Naive thymus-derived CD8-positive, alpha-beta T cell (primary cell): ENCODE measurements at regions not wholly inside any gene's neighbourhood (a gene's known extent, or its start where the extent isn't known, plus 50 kb on each side); places are given as distances from the start of the nearest gene placed in this dataset.

Source experiments
- ATAC-seq, 2 donors: fragments of 150-1000 bp; cut with Tn5 transposase in 1 of 2; sonication (Bioruptor Pico), chemical (Tn5 transposase) in 1 of 2; 1 replicate in 1 of 2; 2 replicates in 1 of 2; pipeline ENCODE4 v1.10.0; 2021; ENCODE audit warnings: mild to moderate bottlenecking in 2 of 2, moderate library complexity in 2 of 2
- POLR2A ChIA-PET: fragments of 350-600 bp; sonication (Branson Sonifier 250); formaldehyde crosslinking; loops from one replicate; lab custom pipeline; 2021; ENCODE audit warnings: antibody characterized with exemption; lab: Charles Lee
- DNase-seq, 10 donors: peaks; one replicate each; pipeline versions ENCODE4 v3.0.0 to v3.0.0-alpha.2; 2020 to 2022
- H3K27ac Mint-ChIP-seq, 10 donors: one replicate each; pipeline ENCODE4 v1.8.0; 2020 to 2022; ENCODE audit warnings: mild to moderate bottlenecking in 10 of 10, mixed read lengths in 10 of 10, moderate library complexity in 4 of 10, inconsistent platforms in 1 of 10
- H3K27me3 Mint-ChIP-seq, 5 donors: one replicate each; pipeline ENCODE4 v1.8.0; 2021 to 2022; ENCODE audit warnings: mixed read lengths in 5 of 5
- H3K36me3 Mint-ChIP-seq, 3 donors: one replicate each; pipeline ENCODE4 v1.8.0; 2020 to 2022; ENCODE audit warnings: mixed read lengths in 3 of 3, mild to moderate bottlenecking in 2 of 3, inconsistent platforms in 1 of 3
- H3K4me1 Mint-ChIP-seq, 4 donors: one replicate each; pipeline ENCODE4 v1.8.0; 2021 to 2022; ENCODE audit warnings: mixed read lengths in 4 of 4
- H3K4me3 Mint-ChIP-seq, 10 donors: one replicate each; pipeline ENCODE4 v1.8.0; 2020 to 2022; ENCODE audit warnings: mild to moderate bottlenecking in 10 of 10, mixed read lengths in 10 of 10, moderate library complexity in 6 of 10, inconsistent platforms in 1 of 10
- H3K9me3 Mint-ChIP-seq, 9 donors: one replicate each; pipeline ENCODE4 v1.8.0; 2020 to 2022; ENCODE audit warnings: mixed read lengths in 9 of 9, mild to moderate bottlenecking in 3 of 9, inconsistent platforms in 1 of 9, moderate library complexity in 1 of 9

- no peak for DNase-seq
- H3K36me3 Mint-ChIP-seq: no peaks in the 10 kb centered on the region
- no peaks in the 10 kb centered on the region for H3K27me3 Mint-ChIP-seq
- H3K27ac Mint-ChIP-seq: no peak overlapping the region
- H3K4me1 Mint-ChIP-seq: no peaks in the 10 kb centered on the region
- no peak for ATAC-seq
- POLR2A ChIA-PET: no interaction called here
- no peak overlapping the region for H3K4me3 Mint-ChIP-seq
- H3K9me3 Mint-ChIP-seq: peaks cover 4 to 31% (median 5%) of the 10 kb centered on the region in 9 donors
Observed at GRCh38 chr7:52317921-52318320, 717.5 kb upstream of the POM121L12 start.

DNA sequence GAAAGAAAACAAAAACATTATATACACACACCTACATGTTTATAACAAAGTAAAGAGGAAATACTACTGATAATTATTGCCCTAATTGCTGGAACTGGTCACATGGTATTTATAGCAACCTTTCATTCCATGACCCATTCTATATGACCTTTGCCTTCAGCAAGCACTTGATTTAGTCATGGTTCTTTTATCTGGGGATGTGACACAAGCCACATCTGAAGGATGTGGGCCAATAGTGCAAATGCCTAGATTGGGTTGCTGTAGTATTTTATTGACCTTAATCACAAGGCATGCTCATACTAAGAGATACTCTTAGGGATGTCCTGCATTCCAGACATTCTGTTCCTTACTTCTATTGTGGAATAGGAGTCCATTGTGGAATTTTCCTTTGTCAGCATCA, 723.5 kb upstream of the POM121L12 start:
- H3K4me3 Mint-ChIP-seq: no peak overlapping the region
- H3K27me3 Mint-ChIP-seq: no peaks in the 10 kb centered on the region
- no peak overlapping the region for H3K27ac Mint-ChIP-seq

GRCh38 chr7:52309631-52310030, 725.8 kb upstream of the POM121L12 start:
- Mint-ChIP-seq H3K4me1 (no peaks in the 10 kb centered on the region), H3K27me3 (no peaks in the 10 kb centered on the region), H3K4me3 (no peak overlapping the region), H3K27ac (no peak overlapping the region), H3K9me3 (peaks cover 0 to 15% (median 4%) of the 10 kb centered on the region in 9 donors), H3K36me3 (no peaks in the 10 kb centered on the region)
- no peak for ATAC-seq
- DNase-seq: no peak
- POLR2A ChIA-PET: no interaction called here

More for the DNA sequence above, 723.5 kb upstream of the POM121L12 start:
- DNase-seq: no peak
- H3K36me3 Mint-ChIP-seq: no peaks in the 10 kb centered on the region
- peaks cover 0 to 24% (median 6%) of the 10 kb centered on the region in 9 donors for H3K9me3 Mint-ChIP-seq
- no peak for ATAC-seq
- POLR2A ChIA-PET: no interaction called here
- no peaks in the 10 kb centered on the region for H3K4me1 Mint-ChIP-seq

- DNase-seq: no peak
Observed at GRCh38 chr7:52302765-52303520, 732.5 kb upstream of the POM121L12 start.

DNA sequence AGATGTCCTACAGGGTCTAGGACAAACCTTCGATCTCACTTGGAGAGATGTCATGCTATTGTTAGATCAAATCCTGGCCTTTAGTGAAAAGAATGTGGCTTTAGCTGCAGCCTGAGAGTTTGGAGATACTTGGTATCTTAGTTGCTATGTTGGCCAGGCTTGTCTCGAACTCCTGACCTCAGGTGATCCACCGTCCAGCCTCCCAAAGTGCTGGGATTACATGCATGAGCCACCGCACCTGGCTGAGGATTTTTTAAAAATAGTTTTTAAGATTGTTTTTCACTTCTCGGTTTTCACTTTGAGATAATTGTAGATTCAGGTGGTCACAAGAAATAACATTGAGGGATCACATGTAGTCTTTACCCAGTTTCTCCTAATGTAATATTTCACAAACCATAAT, 738.3 kb upstream of the POM121L12 start:
- ATAC-seq (no peak), DNase-seq (no peak)
- Mint-ChIP-seq H3K27me3 (no peaks in the 10 kb centered on the region), H3K9me3 (peaks cover 0 to 24% (median 8%) of the 10 kb centered on the region in 9 donors), H3K4me3 (no peak overlapping the region), H3K27ac (no peak overlapping the region), H3K4me1 (peaks cover 0 to 6% (median 0%) of the 10 kb centered on the region in 4 donors), H3K36me3 (no peaks in the 10 kb centered on the region)
- POLR2A ChIA-PET: no interaction called here

More at GRCh38 chr7:52302765-52303520, 732.5 kb upstream of the POM121L12 start:
- no peak for ATAC-seq
- peaks cover 0 to 12% (median 3%) of the 10 kb centered on the region in 9 donors for H3K9me3 Mint-ChIP-seq
- POLR2A ChIA-PET: no interaction called here
- H3K36me3 Mint-ChIP-seq: no peaks in the 10 kb centered on the region
- peak overlapping the region in 1 of 10 donors; percentile 63 for H3K27ac Mint-ChIP-seq
- H3K27me3 Mint-ChIP-seq: no peaks in the 10 kb centered on the region
- peaks cover 0 to 9% (median 0%) of the 10 kb centered on the region in 4 donors for H3K4me1 Mint-ChIP-seq
- no peak overlapping the region for H3K4me3 Mint-ChIP-seq

DNA sequence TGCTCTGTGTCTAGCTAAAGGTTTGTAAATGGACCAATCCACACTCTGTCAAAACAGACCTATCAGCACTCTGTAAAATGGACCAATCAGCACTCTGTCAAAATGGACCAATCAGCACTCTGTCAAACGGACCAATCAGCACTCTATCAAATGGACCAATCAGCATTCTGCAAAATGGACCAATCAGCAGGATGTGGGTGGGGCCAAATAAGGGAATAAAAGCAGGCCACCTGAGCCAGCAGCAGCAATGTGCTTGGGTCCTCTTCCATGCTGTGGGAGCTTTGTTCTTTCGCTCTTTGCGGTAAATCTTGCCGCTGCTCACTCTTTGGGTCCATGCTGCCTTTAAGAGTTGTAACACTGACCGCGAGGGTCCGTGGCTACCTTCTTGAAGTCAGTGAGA, 740.5 kb upstream of the POM121L12 start:
- H3K9me3 Mint-ChIP-seq: peaks cover 0 to 18% (median 4%) of the 10 kb centered on the region in 9 donors
- H3K27ac Mint-ChIP-seq: no peak overlapping the region
- DNase-seq: no peak
- no peak for ATAC-seq
- H3K4me3 Mint-ChIP-seq: no peak overlapping the region
- no peaks in the 10 kb centered on the region for H3K27me3 Mint-ChIP-seq
- POLR2A ChIA-PET: no interaction called here
- no peaks in the 10 kb centered on the region for H3K36me3 Mint-ChIP-seq
- H3K4me1 Mint-ChIP-seq: no peaks in the 10 kb centered on the region

- Mint-ChIP-seq H3K9me3 (peaks cover 0 to 8% (median 1%) of the 10 kb centered on the region in 9 donors), H3K4me1 (no peaks in the 10 kb centered on the region), H3K36me3 (no peaks in the 10 kb centered on the region), H3K27me3 (no peaks in the 10 kb centered on the region), H3K4me3 (no peak overlapping the region), H3K27ac (no peak overlapping the region)
- POLR2A ChIA-PET: no interaction called here
- ATAC-seq: no peak
- no peak for DNase-seq
Observed at GRCh38 chr7:52289247-52289646, 746.2 kb upstream of the POM121L12 start.

DNA sequence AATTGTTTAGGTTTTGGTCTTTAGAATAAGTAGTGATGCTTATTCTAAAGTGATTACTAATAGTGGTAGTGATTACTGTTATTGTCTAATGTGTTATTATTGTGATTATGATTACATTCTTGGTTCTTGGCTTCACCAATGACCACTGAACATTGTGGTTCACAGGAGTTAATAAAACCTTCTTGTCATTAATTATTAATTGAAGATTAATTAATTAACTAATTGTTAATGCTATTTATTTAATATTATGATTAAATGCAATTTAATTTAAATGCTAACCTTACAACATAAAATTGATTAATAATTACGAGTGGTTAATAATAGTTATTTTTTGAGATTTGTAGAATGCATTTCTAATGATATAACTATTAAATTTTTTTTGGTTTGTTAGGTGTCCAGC, 747.7 kb upstream of the POM121L12 start:
- ATAC-seq (no peak), DNase-seq (no peak)
- H3K4me1 Mint-ChIP-seq: peaks cover 0 to 8% (median 2%) of the 10 kb centered on the region in 4 donors
- no peak overlapping the region for H3K4me3 Mint-ChIP-seq
- POLR2A ChIA-PET: no interaction called here
- no peaks in the 10 kb centered on the region for H3K36me3 Mint-ChIP-seq
- H3K9me3 Mint-ChIP-seq: peaks cover 0 to 10% (median 0%) of the 10 kb centered on the region in 9 donors
- no peaks in the 10 kb centered on the region for H3K27me3 Mint-ChIP-seq
- H3K27ac Mint-ChIP-seq: no peak overlapping the region

DNA sequence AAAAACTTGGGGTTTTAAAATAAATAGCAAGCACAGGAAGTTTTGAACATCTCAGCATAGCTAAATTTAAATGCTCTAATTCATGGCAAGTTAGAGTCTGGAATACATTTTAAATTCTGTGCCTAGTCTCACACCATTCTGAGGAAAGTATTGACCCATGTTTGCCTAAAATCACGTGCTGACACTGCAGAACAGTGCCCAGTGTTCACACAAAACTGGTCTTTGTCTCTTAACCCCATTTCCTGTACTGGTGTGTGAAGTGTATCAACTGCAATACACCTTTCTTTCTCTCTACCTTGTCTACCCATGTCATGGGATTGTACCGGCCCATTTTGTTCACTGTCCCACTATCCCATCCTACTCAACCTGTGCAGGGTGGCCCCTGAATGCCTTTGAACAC, 749.7 kb upstream of the POM121L12 start:
- Mint-ChIP-seq H3K27ac (peak overlapping the region in 1 of 10 donors; percentile 40), H3K4me1 (peaks cover 0 to 8% (median 2%) of the 10 kb centered on the region in 4 donors), H3K9me3 (peaks cover 0 to 17% (median 3%) of the 10 kb centered on the region in 9 donors), H3K36me3 (no peaks in the 10 kb centered on the region), H3K4me3 (no peak overlapping the region), H3K27me3 (no peaks in the 10 kb centered on the region)
- DNase-seq: no peak
- POLR2A ChIA-PET: no interaction called here
- no peak for ATAC-seq

DNA sequence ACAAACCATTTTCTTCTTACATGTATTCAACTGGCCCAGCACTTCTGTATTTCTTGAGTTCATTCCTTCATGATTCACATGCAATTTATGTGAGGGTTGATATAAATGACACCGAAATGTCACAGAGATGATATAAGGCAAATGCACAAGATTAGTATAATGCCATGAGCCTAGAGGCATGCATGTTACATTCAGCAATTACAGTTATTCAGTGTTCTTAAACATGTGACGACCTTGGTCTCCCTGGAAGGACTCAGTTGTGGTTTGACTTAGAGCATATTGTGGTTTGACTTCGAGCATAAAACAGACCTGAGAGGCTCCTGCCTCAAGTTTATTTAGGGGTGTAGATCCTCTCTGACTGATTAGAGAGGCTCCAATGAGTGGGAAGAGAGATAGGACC, 752.1 kb upstream of the POM121L12 start:
- Mint-ChIP-seq H3K27ac (peak overlapping the region in 4 of 10 donors; percentile 1 to 58 (median 20)), H3K9me3 (peaks cover 0 to 31% (median 6%) of the 10 kb centered on the region in 9 donors), H3K4me3 (peak overlapping the region in 4 of 10 donors; percentile 26 to 42 (median 34)), H3K27me3 (no peaks in the 10 kb centered on the region), H3K36me3 (no peaks in the 10 kb centered on the region), H3K4me1 (peaks cover 0 to 8% (median 2%) of the 10 kb centered on the region in 4 donors)
- DNase-seq (peak in 2 of 10 donors; percentile 12 to 20), ATAC-seq (peak in 1 of 2 donors; percentile 82)
- POLR2A ChIA-PET: no interaction called here

GRCh38 chr7:52273685-52274610, 761.5 kb upstream of the POM121L12 start:
- no peaks in the 10 kb centered on the region for H3K36me3 Mint-ChIP-seq
- H3K4me1 Mint-ChIP-seq: no peaks in the 10 kb centered on the region
- POLR2A ChIA-PET: no interaction called here
- H3K27ac Mint-ChIP-seq: peak overlapping the region in 3 of 10 donors; percentile 9 to 69 (median 31)
- H3K4me3 Mint-ChIP-seq: peak overlapping the region in 4 of 10 donors; percentile 36 to 68 (median 50)
- ATAC-seq (peak in 1 of 2 donors; percentile 50), DNase-seq (no peak)
- H3K9me3 Mint-ChIP-seq: peaks cover 0 to 17% (median 3%) of the 10 kb centered on the region in 9 donors
- no peaks in the 10 kb centered on the region for H3K27me3 Mint-ChIP-seq

- Mint-ChIP-seq H3K36me3 (no peaks in the 10 kb centered on the region), H3K4me1 (no peaks in the 10 kb centered on the region), H3K9me3 (peaks cover 0 to 8% (median 0%) of the 10 kb centered on the region in 9 donors), H3K27ac (no peak overlapping the region), H3K27me3 (peaks cover 0 to 1% (median 0%) of the 10 kb centered on the region in 5 donors), H3K4me3 (no peak overlapping the region)
- DNase-seq (no peak), ATAC-seq (no peak)
- POLR2A ChIA-PET: no interaction called here
Observed at GRCh38 chr7:52271703-52272102, 763.7 kb upstream of the POM121L12 start.

GRCh38 chr7:52270301-52270700, 765.1 kb upstream of the POM121L12 start:
- H3K27ac Mint-ChIP-seq: no peak overlapping the region
- H3K9me3 Mint-ChIP-seq: peaks cover 0 to under 1% (median 0%) of the 10 kb centered on the region in 9 donors
- POLR2A ChIA-PET: no interaction called here
- H3K4me1 Mint-ChIP-seq: no peaks in the 10 kb centered on the region
- no peak overlapping the region for H3K4me3 Mint-ChIP-seq
- no peak for DNase-seq
- no peak for ATAC-seq
- peaks cover 0 to 1% (median 0%) of the 10 kb centered on the region in 5 donors for H3K27me3 Mint-ChIP-seq
- no peaks in the 10 kb centered on the region for H3K36me3 Mint-ChIP-seq
